ENCODE measurements at regions not wholly inside any gene's neighbourhood (a gene's known extent, or its start where the extent isn't known, plus 50 kb on each side); places are given as distances from the start of the nearest gene placed in this dataset.

GRCh38 chr3:6216135-6217026 is 644.5 kb upstream of the GRM7 start:
- in situ Hi-C loops (cut with HindIII; ENCODE audit: low pct_ligation_motif_present, low sequenced_read_pairs) = no loop called here
- Histone ChIP-seq H3K27me3 (replicated peaks) (no peaks in the 10 kb centered on the region), H3K4me3 (ENCODE audit: low read depth, low read length) (no peak overlapping the region), H3K36me3 (replicated peaks) (no peaks in the 10 kb centered on the region), H3K27ac (no peak overlapping the region)
- no peak for DNase-seq
- TF ChIP-seq CTCF (IDR thresholded peaks at IDR 0.05; ENCODE audit: low read depth, low read length, missing control alignments) = no peak

- H3K4me3 ChIP-seq (ENCODE audit: low read depth, low read length) = no peak overlapping the region
- in situ Hi-C loops (cut with HindIII; ENCODE audit: low pct_ligation_motif_present, low sequenced_read_pairs) = no loop called here
- no peaks in the 10 kb centered on the region for H3K36me3 ChIP-seq (replicated peaks)
- no peak overlapping the region for H3K27ac ChIP-seq
- no peaks in the 10 kb centered on the region for H3K27me3 ChIP-seq (replicated peaks)
- no peak for DNase-seq
- TF ChIP-seq CTCF (IDR thresholded peaks at IDR 0.05; ENCODE audit: low read depth, low read length, missing control alignments) = no peak
These were observed 640.5 kb upstream of the GRM7 start for GRCh38 chr3:6220447-6220846.

- in situ Hi-C loops (cut with HindIII; ENCODE audit: low pct_ligation_motif_present, low sequenced_read_pairs) = no loop called here
These were observed 638.8 kb upstream of the GRM7 start for GRCh38 chr3:6222069-6222468.

GRCh38 chr3:6223572-6223971 is 637.3 kb upstream of the GRM7 start:
- Histone ChIP-seq H3K27me3 (replicated peaks) (no peaks in the 10 kb centered on the region), H3K27ac (no peak overlapping the region), H3K4me3 (ENCODE audit: low read depth, low read length) (no peak overlapping the region), H3K36me3 (replicated peaks) (no peaks in the 10 kb centered on the region)
- in situ Hi-C loops (cut with HindIII; ENCODE audit: low pct_ligation_motif_present, low sequenced_read_pairs) = no loop called here
- DNase-seq = no peak
- TF ChIP-seq CTCF (IDR thresholded peaks at IDR 0.05; ENCODE audit: low read depth, low read length, missing control alignments) = no peak

More at GRCh38 chr3:6222069-6222468, 638.8 kb upstream of the GRM7 start:
- H3K27me3 ChIP-seq (replicated peaks) = no peaks in the 10 kb centered on the region
- no peak overlapping the region for H3K4me3 ChIP-seq (ENCODE audit: low read depth, low read length)
- no peak overlapping the region for H3K27ac ChIP-seq
- H3K36me3 ChIP-seq (replicated peaks) = no peaks in the 10 kb centered on the region
- TF ChIP-seq CTCF (IDR thresholded peaks at IDR 0.05; ENCODE audit: low read depth, low read length, missing control alignments) = no peak
- DNase-seq = no peak

GRCh38 chr3:6228958-6229683 is 631.8 kb upstream of the GRM7 start:
- TF ChIP-seq CTCF (IDR thresholded peaks at IDR 0.05; ENCODE audit: low read depth, low read length, missing control alignments) = no peak
- in situ Hi-C loops (cut with HindIII; ENCODE audit: low pct_ligation_motif_present, low sequenced_read_pairs) = no loop called here
- no peaks in the 10 kb centered on the region for H3K27me3 ChIP-seq (replicated peaks)
- no peak overlapping the region for H3K4me3 ChIP-seq (ENCODE audit: low read depth, low read length)
- DNase-seq = no peak
- H3K36me3 ChIP-seq (replicated peaks) = no peaks in the 10 kb centered on the region
- no peak overlapping the region for H3K27ac ChIP-seq
